Esophagus muscularis mucosa (tissue), 4 donors: ENCODE measurements at regions not wholly inside any gene's neighbourhood (a gene's known extent, or its start where the extent isn't known, plus 50 kb on each side); places are given as distances from the start of the nearest gene placed in this dataset.

Experiments used
- DNase-seq: peaks from one replicate; pipeline ENCODE4 v3.0.0-alpha.2; 2017; ENCODE audit errors: extremely low spot score
- H3K27ac ChIP-seq, 4 donors: fragments of 200-600 bp; sonication (generic); replicated peaks in 1 of 4; 1 replicate in 3 of 4; 2 replicates in 1 of 4; pipeline ENCODE4 v1.5.1; 2016 to 2019; ENCODE audit warnings: mild to moderate bottlenecking in 1 of 4
- H3K27me3 ChIP-seq, 4 donors: fragments of 200-600 bp; sonication (generic); one replicate each; pipeline versions ENCODE4 v1.5.1 to v1.6.0; 2016 to 2019
- H3K36me3 ChIP-seq, 4 donors: fragments of 200-600 bp; sonication (generic); one replicate each; pipeline ENCODE4 v1.5.1; 2016 to 2019
- H3K4me1 ChIP-seq, 4 donors: fragments of 200-600 bp; sonication (generic); one replicate each; pipeline ENCODE4 v1.5.1; 2016 to 2019
- H3K4me3 ChIP-seq, 4 donors: fragments of 200-600 bp; sonication (generic); 1 replicate in 2 of 4; 2 replicates in 2 of 4; pipeline ENCODE4 v1.5.1; 2016 to 2019; ENCODE audit warnings: mild to moderate bottlenecking in 4 of 4, moderate library complexity in 1 of 4
- H3K9me3 ChIP-seq, 4 donors: fragments of 200-600 bp; sonication (generic); 1 replicate in 3 of 4; 2 replicates in 1 of 4; pipeline ENCODE4 v1.5.1; 2016 to 2019
- CTCF ChIP-seq, 3 experiments: fragments of 200-600 bp in 2 of 3; fragments of 450-650 bp in 1 of 3; sonication (generic) in 2 of 3; IDR thresholded peaks; one replicate each; pipeline ENCODE4 v1.5.1; 2017 to 2019; ENCODE audit warnings: antibody characterized with exemption in 3 of 3, mild to moderate bottlenecking in 2 of 3, moderate library complexity in 1 of 3
- EP300 ChIP-seq: sonication (generic); formaldehyde crosslinking; IDR thresholded peaks from one replicate; pipeline ENCODE4 v1.6.1; 2017; ENCODE audit warnings: antibody characterized with exemption
- POLR2A ChIP-seq: fragments of 450-650 bp; IDR thresholded peaks from one replicate; pipeline ENCODE4 v1.6.1; 2017; ENCODE audit warnings: antibody characterized with exemption, moderate library complexity, mild to moderate bottlenecking, low read depth
- POLR2AphosphoS5 ChIP-seq, 2 donors: sonication (generic); formaldehyde crosslinking; IDR thresholded peaks; one replicate each; pipeline ENCODE4 v1.6.1; 2017; ENCODE audit warnings: antibody characterized with exemption in 2 of 2
- WGBS: methylation state at CpG from one replicate; pipeline ENCODE4 v1.1.5; 2018; 5-methylcytosine and 5-hydroxymethylcytosine counted together
- intact Hi-C: fragments of 100-400 bp; cut with DNase I; formaldehyde crosslinking; loops from one replicate; pipeline ENCODE4 v1.15.1; 2023

GRCh38 chr2:145644820-145645302, 1124.9 kb upstream of the ZEB2 start:
- Histone ChIP-seq H3K9me3 (no peaks in the 10 kb centered on the region), H3K4me1 (no peaks in the 10 kb centered on the region), H3K36me3 (no peaks in the 10 kb centered on the region), H3K4me3 (no peak overlapping the region), H3K27ac (no peak overlapping the region), H3K27me3 (no peaks in the 10 kb centered on the region)
- TF ChIP-seq POLR2A (no peak), EP300 (no peak), POLR2AphosphoS5 (IDR thresholded peaks at IDR 0.05) (no peak)
- no peak for DNase-seq
- intact Hi-C loops = no loop called here

DNA sequence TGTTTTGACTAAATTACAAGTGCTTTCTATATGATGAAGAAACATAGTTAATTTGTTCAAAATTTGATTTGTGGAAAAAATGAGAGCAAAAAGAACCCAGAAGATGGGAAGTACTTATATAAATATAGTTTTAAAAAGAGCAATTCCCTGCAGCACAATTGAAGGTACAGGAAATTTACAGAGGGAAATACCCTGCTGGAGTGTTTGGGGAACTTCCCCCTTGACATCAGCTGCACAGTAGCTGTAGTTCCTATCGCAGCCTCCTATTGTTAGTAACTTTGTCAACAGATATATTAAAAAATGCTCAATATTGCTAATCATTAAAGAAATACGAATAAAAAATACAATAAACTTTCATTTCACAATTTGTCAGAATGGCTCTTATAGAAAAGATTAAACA, 1118.8 kb upstream of the ZEB2 start:
- Histone ChIP-seq H3K4me3 (no peak overlapping the region), H3K27ac (no peak overlapping the region), H3K9me3 (no peaks in the 10 kb centered on the region), H3K36me3 (no peaks in the 10 kb centered on the region), H3K4me1 (no peaks in the 10 kb centered on the region), H3K27me3 (no peaks in the 10 kb centered on the region)
- WGBS = 67% methylated on average over 2 of the region's 2 CpGs
- TF ChIP-seq CTCF (IDR thresholded peaks at IDR 0.05) = peak in 1 of 3 experiments; percentile 16
- no peak for TF ChIP-seq EP300
- DNase-seq = no peak
- intact Hi-C loops = no loop called here

DNA sequence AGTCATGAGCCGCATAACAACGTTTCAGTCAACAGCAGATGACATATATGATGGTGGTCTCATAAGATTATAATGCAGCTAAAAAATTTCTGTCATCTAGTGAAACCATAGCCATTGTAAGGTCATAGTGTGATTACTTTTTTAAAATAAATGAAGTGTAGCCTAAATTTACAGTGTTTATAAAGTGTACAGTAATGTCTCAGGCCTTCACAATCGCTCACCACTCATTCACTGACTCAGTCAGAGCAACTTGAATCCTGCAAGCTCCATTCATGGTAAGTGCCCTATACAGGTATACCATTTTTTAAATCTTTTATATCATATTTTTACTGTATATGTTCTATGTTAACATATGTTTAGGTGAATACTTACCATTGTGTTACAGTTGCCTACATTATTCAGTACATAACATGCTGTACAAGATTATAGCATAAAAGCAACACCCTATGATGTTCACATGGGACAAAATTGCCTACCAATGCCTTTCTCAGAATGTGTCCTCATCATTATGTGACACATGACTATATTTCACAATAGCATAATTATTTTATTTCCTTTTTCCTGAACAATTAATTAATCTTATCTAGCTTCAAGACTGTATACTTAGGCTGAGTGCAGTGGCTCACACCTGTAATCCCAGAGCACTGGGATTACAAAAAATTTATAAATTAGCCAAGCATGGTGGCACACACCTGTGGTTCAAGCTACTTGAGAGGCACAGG, 1115.9 kb upstream of the ZEB2 start:
- intact Hi-C loops = no loop called here
- 95% methylated on average over 3 of the region's 3 CpGs for WGBS
- TF ChIP-seq EP300 (no peak), CTCF (IDR thresholded peaks at IDR 0.05) (no peak), POLR2AphosphoS5 (IDR thresholded peaks at IDR 0.05) (no peak), POLR2A (no peak)

GRCh38 chr2:145631561-145631960, 1111.6 kb upstream of the ZEB2 start:
- 100% methylated on average over 1 of the region's 1 CpG for WGBS
- no peak for DNase-seq
- Histone ChIP-seq H3K9me3 (no peaks in the 10 kb centered on the region), H3K36me3 (no peaks in the 10 kb centered on the region), H3K27ac (no peak overlapping the region), H3K27me3 (no peaks in the 10 kb centered on the region), H3K4me3 (no peak overlapping the region), H3K4me1 (no peaks in the 10 kb centered on the region)
- intact Hi-C loops = no loop called here
- TF ChIP-seq POLR2A = no peak

More for the DNA sequence above, 1115.9 kb upstream of the ZEB2 start:
- no peaks in the 10 kb centered on the region for H3K4me1 ChIP-seq
- DNase-seq = no peak
- H3K4me3 ChIP-seq = no peak overlapping the region
- H3K27ac ChIP-seq = no peak overlapping the region
- H3K9me3 ChIP-seq = no peaks in the 10 kb centered on the region
- H3K36me3 ChIP-seq = no peaks in the 10 kb centered on the region
- H3K27me3 ChIP-seq = no peaks in the 10 kb centered on the region

- DNase-seq = no peak
- no peaks in the 10 kb centered on the region for H3K9me3 ChIP-seq
- H3K4me1 ChIP-seq = no peaks in the 10 kb centered on the region
- TF ChIP-seq CTCF (IDR thresholded peaks at IDR 0.05) = no peak
- no peak for TF ChIP-seq EP300
- TF ChIP-seq POLR2AphosphoS5 (IDR thresholded peaks at IDR 0.05) = no peak
- no peak for TF ChIP-seq POLR2A
- no peak overlapping the region for H3K4me3 ChIP-seq
- H3K27ac ChIP-seq = no peak overlapping the region
- H3K36me3 ChIP-seq = no peaks in the 10 kb centered on the region
- intact Hi-C loops = no loop called here
- no peaks in the 10 kb centered on the region for H3K27me3 ChIP-seq
Observed at GRCh38 chr2:145626301-145626700, 1106.4 kb upstream of the ZEB2 start.

DNA sequence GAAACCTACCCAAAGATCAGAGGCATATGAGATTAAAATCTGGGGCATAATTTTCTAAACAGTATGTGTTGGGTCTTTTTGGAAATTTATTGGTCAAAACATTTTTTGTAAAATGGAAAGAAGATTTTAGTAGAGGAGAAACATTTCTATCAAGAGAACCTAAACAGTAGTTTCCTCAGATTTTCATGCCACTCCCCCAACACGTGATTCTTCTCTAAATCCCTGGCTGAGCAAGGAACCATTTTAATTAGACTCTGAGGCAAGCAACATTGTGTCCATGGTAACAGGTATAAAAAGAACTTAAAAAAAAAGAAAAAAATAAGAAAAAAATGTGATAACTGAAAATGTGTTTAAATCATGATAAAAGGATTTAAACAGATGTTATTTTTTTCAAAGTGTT, 1105.2 kb upstream of the ZEB2 start:
- DNase-seq = no peak
- 78% methylated on average over 1 of the region's 1 CpG for WGBS
- Histone ChIP-seq H3K36me3 (no peaks in the 10 kb centered on the region), H3K27me3 (no peaks in the 10 kb centered on the region), H3K4me1 (no peaks in the 10 kb centered on the region), H3K27ac (no peak overlapping the region), H3K9me3 (no peaks in the 10 kb centered on the region), H3K4me3 (no peak overlapping the region)
- TF ChIP-seq POLR2AphosphoS5 (IDR thresholded peaks at IDR 0.05) = no peak
- no peak for TF ChIP-seq POLR2A
- no peak for TF ChIP-seq EP300
- no peak for TF ChIP-seq CTCF (IDR thresholded peaks at IDR 0.05)
- intact Hi-C loops = no loop called here
